ENCODE measurements at regions not wholly inside any gene's neighbourhood (a gene's known extent, or its start where the extent isn't known, plus 50 kb on each side); places are given as distances from the start of the nearest gene placed in this dataset.

DNA sequence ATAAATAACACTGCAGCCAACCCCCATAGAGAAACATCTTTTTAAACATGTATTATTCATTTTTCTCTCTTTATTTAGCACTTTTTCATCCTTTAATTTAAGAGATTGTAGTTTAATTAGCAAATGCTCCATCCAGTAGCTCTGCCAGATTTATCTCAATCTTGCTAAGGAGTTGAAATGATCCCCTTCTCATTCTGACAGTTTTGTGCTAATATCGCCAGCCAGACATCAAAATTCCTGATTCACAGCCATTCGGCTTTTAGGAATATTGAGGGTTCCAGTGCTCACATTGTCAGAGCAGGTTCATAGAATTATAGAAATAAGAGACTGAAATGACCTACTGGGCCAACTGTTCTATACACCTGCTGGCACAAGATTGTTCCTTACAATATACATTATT, 77.8 kb downstream of the CASP12 start:
- Histone ChIP-seq H3K36me3 (no peaks in the 10 kb centered on the region), H3K27me3 (no peaks in the 10 kb centered on the region), H3K4me1 (no peaks in the 10 kb centered on the region), H3K9me3 (no peaks in the 10 kb centered on the region), H3K27ac (no peak overlapping the region), H3K4me3 (no peak overlapping the region)
- 89 to 96% (median 95%) methylated on average over 2 of the region's 2 CpGs for WGBS, 5 donors
- DNase-seq = no peak
- intact Hi-C loops (cut with DNase I; ENCODE audit: low total_unique reads) = no loop called here
- TF ChIP-seq POLR2AphosphoS5 (IDR thresholded peaks at IDR 0.05) (no peak), POLR2A (IDR thresholded peaks at IDR 0.05) (no peak), EP300 (IDR thresholded peaks at IDR 0.05) (no peak)
- TF ChIP-seq, protein P1, sequence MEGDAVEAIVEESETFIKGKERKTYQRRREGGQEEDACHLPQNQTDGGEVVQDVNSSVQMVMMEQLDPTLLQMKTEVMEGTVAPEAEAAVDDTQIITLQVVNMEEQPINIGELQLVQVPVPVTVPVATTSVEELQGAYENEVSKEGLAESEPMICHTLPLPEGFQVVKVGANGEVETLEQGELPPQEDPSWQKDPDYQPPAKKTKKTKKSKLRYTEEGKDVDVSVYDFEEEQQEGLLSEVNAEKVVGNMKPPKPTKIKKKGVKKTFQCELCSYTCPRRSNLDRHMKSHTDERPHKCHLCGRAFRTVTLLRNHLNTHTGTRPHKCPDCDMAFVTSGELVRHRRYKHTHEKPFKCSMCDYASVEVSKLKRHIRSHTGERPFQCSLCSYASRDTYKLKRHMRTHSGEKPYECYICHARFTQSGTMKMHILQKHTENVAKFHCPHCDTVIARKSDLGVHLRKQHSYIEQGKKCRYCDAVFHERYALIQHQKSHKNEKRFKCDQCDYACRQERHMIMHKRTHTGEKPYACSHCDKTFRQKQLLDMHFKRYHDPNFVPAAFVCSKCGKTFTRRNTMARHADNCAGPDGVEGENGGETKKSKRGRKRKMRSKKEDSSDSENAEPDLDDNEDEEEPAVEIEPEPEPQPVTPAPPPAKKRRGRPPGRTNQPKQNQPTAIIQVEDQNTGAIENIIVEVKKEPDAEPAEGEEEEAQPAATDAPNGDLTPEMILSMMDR (IDR thresholded peaks at IDR 0.05) = no peak

DNA sequence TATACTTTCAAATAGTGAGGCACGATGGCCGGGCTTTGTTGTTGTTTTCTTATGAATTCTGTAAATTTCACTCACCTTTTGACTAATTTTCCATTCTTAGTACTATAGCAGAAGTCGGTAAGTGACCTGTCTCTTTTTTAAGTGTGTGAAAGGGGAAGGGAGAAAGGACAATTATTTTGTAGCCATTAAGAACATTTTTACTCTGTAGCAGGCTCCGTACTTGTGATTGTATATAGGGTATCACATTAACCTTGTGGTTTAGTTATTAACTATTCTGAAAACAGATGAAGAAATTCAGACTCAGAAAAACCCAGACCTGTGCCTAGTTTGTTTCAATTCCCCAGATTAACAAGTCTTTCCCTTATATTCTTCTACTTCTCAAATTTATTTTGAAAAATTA, 78.7 kb downstream of the CASP12 start:
- 57 to 66% (median 61%) methylated on average over 4 of the region's 4 CpGs for WGBS, 5 donors
- H3K4me1 ChIP-seq = no peaks in the 10 kb centered on the region
- no peak overlapping the region for H3K27ac ChIP-seq
- no peak for DNase-seq
- no peaks in the 10 kb centered on the region for H3K9me3 ChIP-seq
- H3K4me3 ChIP-seq = no peak overlapping the region
- no peaks in the 10 kb centered on the region for H3K27me3 ChIP-seq
- TF ChIP-seq POLR2AphosphoS5 (IDR thresholded peaks at IDR 0.05) (no peak), EP300 (IDR thresholded peaks at IDR 0.05) (no peak), POLR2A (IDR thresholded peaks at IDR 0.05) (no peak)
- TF ChIP-seq, protein P1 (IDR thresholded peaks at IDR 0.05) = no peak
- H3K36me3 ChIP-seq = no peaks in the 10 kb centered on the region
- intact Hi-C loops (cut with DNase I; ENCODE audit: low total_unique reads) = no loop called here

DNA sequence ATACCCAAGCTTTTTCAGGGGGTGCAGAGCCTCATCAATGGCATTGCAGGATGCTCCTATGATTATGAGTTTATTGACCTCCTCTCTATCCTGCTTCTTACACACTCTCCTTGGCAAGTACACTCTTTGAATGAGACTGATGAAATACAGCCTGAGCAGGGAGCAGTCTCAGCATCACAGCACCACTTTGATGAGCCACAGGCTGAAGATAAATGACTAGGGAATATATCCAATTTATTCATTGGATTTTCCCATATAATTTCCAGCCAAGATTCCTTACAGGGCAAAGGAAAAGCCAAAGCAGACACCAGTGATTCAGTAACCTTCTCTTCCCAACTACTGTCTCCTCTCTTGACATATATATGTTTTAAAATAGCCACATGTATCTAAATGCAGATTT, 79.2 kb downstream of the CASP12 start:
- no peaks in the 10 kb centered on the region for H3K9me3 ChIP-seq
- DNase-seq = no peak
- H3K4me3 ChIP-seq = no peak overlapping the region
- no peak for TF ChIP-seq EP300 (IDR thresholded peaks at IDR 0.05)
- TF ChIP-seq, protein P1 (IDR thresholded peaks at IDR 0.05) = no peak
- TF ChIP-seq POLR2A (IDR thresholded peaks at IDR 0.05) = no peak
- no peak for TF ChIP-seq POLR2AphosphoS5 (IDR thresholded peaks at IDR 0.05)
- no peaks in the 10 kb centered on the region for H3K4me1 ChIP-seq
- H3K36me3 ChIP-seq = no peaks in the 10 kb centered on the region
- intact Hi-C loops (cut with DNase I; ENCODE audit: low total_unique reads) = no loop called here
- no peaks in the 10 kb centered on the region for H3K27me3 ChIP-seq
- no peak overlapping the region for H3K27ac ChIP-seq

DNA sequence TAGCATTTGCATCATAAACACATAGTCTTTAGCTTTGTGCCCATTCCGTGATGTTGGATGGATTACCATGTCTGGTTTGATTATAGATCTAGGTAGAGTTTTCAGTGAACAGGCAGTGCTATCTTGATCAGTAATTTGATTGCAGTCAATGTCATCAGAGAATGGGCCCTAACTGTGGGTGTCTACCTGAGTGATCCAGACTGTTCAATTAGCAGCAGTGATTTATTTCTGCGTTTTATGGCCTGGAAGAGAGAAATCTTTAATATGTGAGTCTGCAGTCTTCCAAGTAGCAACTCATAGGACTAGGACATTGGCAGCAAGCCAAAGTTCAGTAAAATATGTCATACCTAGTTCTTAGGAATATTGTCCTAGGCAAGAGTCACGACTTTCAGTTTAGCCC, 80.3 kb downstream of the CASP12 start:
- 62 to 87% (median 77%) methylated on average over 3 of the region's 3 CpGs for WGBS, 5 donors
- Histone ChIP-seq H3K9me3 (no peaks in the 10 kb centered on the region), H3K4me3 (no peak overlapping the region), H3K36me3 (no peaks in the 10 kb centered on the region), H3K27me3 (no peaks in the 10 kb centered on the region), H3K4me1 (no peaks in the 10 kb centered on the region), H3K27ac (no peak overlapping the region)
- peak in 1 of 2 donors; percentile 31 for DNase-seq
- TF ChIP-seq EP300 (IDR thresholded peaks at IDR 0.05) (no peak), POLR2A (IDR thresholded peaks at IDR 0.05) (no peak), POLR2AphosphoS5 (IDR thresholded peaks at IDR 0.05) (no peak)
- TF ChIP-seq, protein P1 (IDR thresholded peaks at IDR 0.05) = no peak
- intact Hi-C loops (cut with DNase I; ENCODE audit: low total_unique reads) = no loop called here

Data from stomach (tissue), 8 donors.